Liver (tissue), 8 donors: ENCODE measurements at regions not wholly inside any gene's neighbourhood (a gene's known extent, or its start where the extent isn't known, plus 50 kb on each side); places are given as distances from the start of the nearest gene placed in this dataset.

Experiments
- DNase-seq: peaks from one replicate; pipeline ENCODE4 v3.0.0-alpha.2; 2017; ENCODE audit warnings: low spot score
- H3K27ac ChIP-seq, 2 donors: one replicate each; pipeline ENCODE4 v1.7.0; 2013; ENCODE audit warnings: inconsistent platforms in 2 of 2, low read length in 2 of 2, control low read depth in 1 of 2, low read depth in 1 of 2, mild to moderate bottlenecking in 1 of 2
- H3K27me3 ChIP-seq, 4 donors: one replicate each; pipeline versions ENCODE4 v1.6.1 to v1.7.0; 2013; ENCODE audit warnings: low read length in 3 of 4, inconsistent platforms in 1 of 4, mild to moderate bottlenecking in 1 of 4, moderate library complexity in 1 of 4; ENCODE audit not compliant: control insufficient read depth in 4 of 4, insufficient read depth in 4 of 4
- H3K36me3 ChIP-seq, 4 donors: one replicate each; pipeline versions ENCODE4 v1.6.1 to v1.7.0; 2013; ENCODE audit warnings: low read length in 3 of 4, mild to moderate bottlenecking in 3 of 4, low read depth in 1 of 4, moderate library complexity in 1 of 4; ENCODE audit not compliant: control insufficient read depth in 4 of 4, insufficient read depth in 3 of 4
- H3K4me1 ChIP-seq, 4 donors: one replicate each; pipeline versions ENCODE4 v1.6.1 to v1.7.0; 2013; ENCODE audit warnings: low read length in 3 of 4, mild to moderate bottlenecking in 3 of 4, moderate library complexity in 1 of 4; ENCODE audit not compliant: control insufficient read depth in 4 of 4, insufficient read depth in 4 of 4
- H3K4me3 ChIP-seq, 3 donors: one replicate each; pipeline versions ENCODE4 v1.6.1 to v1.7.0; 2013; ENCODE audit warnings: low read length in 3 of 3, control low read depth in 1 of 3, low read depth in 1 of 3, mild to moderate bottlenecking in 1 of 3
- H3K9ac ChIP-seq, 2 donors: one replicate each; pipeline ENCODE4 v1.7.0; 2013; ENCODE audit warnings: low read length in 2 of 2, mild to moderate bottlenecking in 2 of 2, moderate library complexity in 2 of 2, control low read depth in 1 of 2, low read depth in 1 of 2
- H3K9me3 ChIP-seq, 4 donors: one replicate each; pipeline versions ENCODE4 v1.6.1 to v1.7.0; 2013; ENCODE audit warnings: low read length in 3 of 4; ENCODE audit not compliant: control insufficient read depth in 4 of 4
- ATF3 ChIP-seq: IDR thresholded peaks from 2 replicates; pipeline ENCODE4 v1.6.1; 2016; ENCODE audit warnings: antibody characterized with exemption
- EGR1 ChIP-seq, 2 donors: IDR thresholded peaks; 2 replicates each; pipeline ENCODE4 v1.6.1; 2016 to 2018; ENCODE audit warnings: antibody characterized with exemption in 2 of 2, low read depth in 2 of 2
- FOXA2 ChIP-seq: IDR thresholded peaks from 2 replicates; pipeline ENCODE4 v1.6.1; 2016; ENCODE audit warnings: antibody characterized with exemption
- GABPA ChIP-seq, 2 donors: IDR thresholded peaks in 1 of 2; conservative IDR thresholded peaks in 1 of 2; 2 replicates each; pipeline ENCODE4 v1.6.1; 2016; ENCODE audit warnings: antibody characterized with exemption in 2 of 2, mild to moderate bottlenecking in 1 of 2, moderate library complexity in 1 of 2
- HNF4A ChIP-seq, 2 donors: conservative IDR thresholded peaks; 2 replicates each; pipeline ENCODE4 v1.6.1; 2016; ENCODE audit warnings: antibody characterized with exemption in 2 of 2, mild to moderate bottlenecking in 2 of 2
- HNF4G ChIP-seq: IDR thresholded peaks from 2 replicates; pipeline ENCODE4 v1.6.1; 2016; ENCODE audit warnings: antibody characterized with exemption
- JUND ChIP-seq, 2 donors: IDR thresholded peaks; 2 replicates each; pipeline ENCODE4 v1.6.1; 2016; ENCODE audit warnings: antibody characterized with exemption in 2 of 2
- MAX ChIP-seq: IDR thresholded peaks from 2 replicates; pipeline ENCODE4 v1.6.1; 2016; ENCODE audit warnings: antibody characterized with exemption
- RAD21 ChIP-seq, 2 donors: IDR thresholded peaks; 2 replicates each; pipeline ENCODE4 v1.6.1; 2016; ENCODE audit warnings: antibody characterized with exemption in 2 of 2, mild to moderate bottlenecking in 2 of 2
- REST ChIP-seq: IDR thresholded peaks from 2 replicates; pipeline ENCODE4 v1.6.1; 2016; ENCODE audit warnings: antibody characterized with exemption, mild to moderate bottlenecking
- RXRA ChIP-seq, 2 donors: IDR thresholded peaks; 2 replicates each; pipeline ENCODE4 v1.6.1; 2017 to 2018; ENCODE audit warnings: antibody characterized with exemption in 2 of 2, mild to moderate bottlenecking in 1 of 2
- TAF1 ChIP-seq: conservative IDR thresholded peaks from 2 replicates; pipeline ENCODE4 v1.6.1; 2016; ENCODE audit warnings: antibody characterized with exemption, mild to moderate bottlenecking
- YY1 ChIP-seq: IDR thresholded peaks from 2 replicates; pipeline ENCODE4 v1.6.1; 2016; ENCODE audit warnings: antibody characterized with exemption, mild to moderate bottlenecking
- ZBTB33 ChIP-seq: IDR thresholded peaks from 2 replicates; pipeline ENCODE4 v1.6.1; 2016; ENCODE audit warnings: antibody characterized with exemption
- WGBS: extraction: QIAGEN DNeasy Blood & Tissue Kit; methylation state at CpG from one replicate; pipeline ENCODE4 v1.1.7; 2013; 5-methylcytosine and 5-hydroxymethylcytosine counted together
- TF ChIP-seq, protein P1 (sequence below): fragments of 150-350 bp; IDR thresholded peaks from 2 replicates; pipeline ENCODE4 v1.5.1; 2017; ENCODE audit warnings: improper control_type of control experiment, low read depth, low read length; ENCODE audit not compliant: missing input control
- donor health status: healthy.
- donor health status: healthy.
- donor health status: healthy.
- donor health status: healthy.
- donor health status: healthy.

- TF ChIP-seq REST = no peak
- no peak for TF ChIP-seq ATF3
- no peak for TF ChIP-seq RXRA (IDR thresholded peaks at IDR 0.05)
- TF ChIP-seq, protein P1, sequence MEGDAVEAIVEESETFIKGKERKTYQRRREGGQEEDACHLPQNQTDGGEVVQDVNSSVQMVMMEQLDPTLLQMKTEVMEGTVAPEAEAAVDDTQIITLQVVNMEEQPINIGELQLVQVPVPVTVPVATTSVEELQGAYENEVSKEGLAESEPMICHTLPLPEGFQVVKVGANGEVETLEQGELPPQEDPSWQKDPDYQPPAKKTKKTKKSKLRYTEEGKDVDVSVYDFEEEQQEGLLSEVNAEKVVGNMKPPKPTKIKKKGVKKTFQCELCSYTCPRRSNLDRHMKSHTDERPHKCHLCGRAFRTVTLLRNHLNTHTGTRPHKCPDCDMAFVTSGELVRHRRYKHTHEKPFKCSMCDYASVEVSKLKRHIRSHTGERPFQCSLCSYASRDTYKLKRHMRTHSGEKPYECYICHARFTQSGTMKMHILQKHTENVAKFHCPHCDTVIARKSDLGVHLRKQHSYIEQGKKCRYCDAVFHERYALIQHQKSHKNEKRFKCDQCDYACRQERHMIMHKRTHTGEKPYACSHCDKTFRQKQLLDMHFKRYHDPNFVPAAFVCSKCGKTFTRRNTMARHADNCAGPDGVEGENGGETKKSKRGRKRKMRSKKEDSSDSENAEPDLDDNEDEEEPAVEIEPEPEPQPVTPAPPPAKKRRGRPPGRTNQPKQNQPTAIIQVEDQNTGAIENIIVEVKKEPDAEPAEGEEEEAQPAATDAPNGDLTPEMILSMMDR = no peak
- TF ChIP-seq JUND (IDR thresholded peaks at IDR 0.05) = no peak
- no peak for TF ChIP-seq YY1
- TF ChIP-seq HNF4A (conservative IDR thresholded peaks at IDR 0.05) = no peak
- TF ChIP-seq EGR1 (IDR thresholded peaks at IDR 0.05; ENCODE audit: low read depth in 2 of 2) = no peak
- no peak for TF ChIP-seq FOXA2
- TF ChIP-seq ZBTB33 = no peak
- TF ChIP-seq TAF1 = no peak
- no peak for TF ChIP-seq MAX
- no peak for TF ChIP-seq RAD21 (IDR thresholded peaks at IDR 0.05)
- TF ChIP-seq GABPA (IDR thresholded peaks at IDR 0.05 in 1 of 2, conservative IDR thresholded peaks at IDR 0.05 in 1 of 2) = no peak
- TF ChIP-seq HNF4G = no peak
- H3K27me3 ChIP-seq = no peaks in the 10 kb centered on the region
- H3K9me3 ChIP-seq = peaks cover 0 to 6% (median 0%) of the 10 kb centered on the region in 4 donors
- no peaks in the 10 kb centered on the region for H3K4me1 ChIP-seq
- H3K9ac ChIP-seq = no peak overlapping the region
- WGBS = 88% methylated on average over 5 of the region's 5 CpGs
- no peaks in the 10 kb centered on the region for H3K36me3 ChIP-seq
- no peak overlapping the region for H3K27ac ChIP-seq
- no peak overlapping the region for H3K4me3 ChIP-seq
- DNase-seq = no peak
Observed at GRCh38 chr1:219350172-219350931, 176.7 kb downstream of the LYPLAL1 start.
